CD4-positive, alpha-beta memory T cell (primary cell): ENCODE measurements at regions not wholly inside any gene's neighbourhood (a gene's known extent, or its start where the extent isn't known, plus 50 kb on each side); places are given as distances from the start of the nearest gene placed in this dataset.
A peak's percentile ranks its signal among the peaks of the same experiment; 100 is the strongest.
"Not testable (repeated sequence)": the region's sequence is repeated elsewhere in the genome, so short reads cannot be mapped to it uniquely, and the experiment has no call there.

Experiments used
- CTCF ChIA-PET: fragments of 350-600 bp; sonication (Branson Sonifier 250); formaldehyde crosslinking; loops from one replicate; lab custom pipeline; 2021; ENCODE audit warnings: inconsistent platforms; ENCODE audit not compliant: partially characterized antibody; lab: Charles Lee
- POLR2A ChIA-PET: fragments of 350-600 bp; sonication (Branson Sonifier 250); formaldehyde crosslinking; loops from one replicate; lab custom pipeline; 2021; ENCODE audit not compliant: partially characterized antibody; lab: Charles Lee
- DNase-seq, 5 donors: peaks; one replicate each; pipeline versions ENCODE4 v3.0.0 to v3.0.0-alpha.2; 2020 to 2022; ENCODE audit warnings: mixed read lengths in 1 of 5
- H3K27ac ChIP-seq: one replicate; pipeline ENCODE4 v1.7.0; 2013; ENCODE audit warnings: low read depth, low read length
- H3K27me3 ChIP-seq: 2 replicates; pipeline ENCODE4 v1.7.0; 2013; ENCODE audit warnings: mild to moderate bottlenecking, low read length, moderate library complexity; ENCODE audit not compliant: insufficient read depth
- H3K36me3 ChIP-seq: 2 replicates; pipeline ENCODE4 v1.7.0; 2013; ENCODE audit warnings: mild to moderate bottlenecking, low read length, moderate library complexity; ENCODE audit not compliant: insufficient read depth
- H3K4me1 ChIP-seq: 2 replicates; pipeline ENCODE4 v1.7.0; 2013; ENCODE audit warnings: mild to moderate bottlenecking, low read length, moderate library complexity; ENCODE audit not compliant: insufficient read depth
- H3K4me3 ChIP-seq, 2 donors: one replicate each; pipeline ENCODE4 v1.7.0; 2013; ENCODE audit warnings: low read length in 2 of 2, mild to moderate bottlenecking in 1 of 2
- H3K9me3 ChIP-seq, 2 donors: one replicate each; pipeline ENCODE4 v1.7.0; 2013; ENCODE audit warnings: low read length in 2 of 2, control low read depth in 1 of 2; ENCODE audit not compliant: control insufficient read depth in 1 of 2
- H3K27ac Mint-ChIP-seq, 7 donors: one replicate each; pipeline ENCODE4 v1.8.0; 2020 to 2021; ENCODE audit warnings: mixed read lengths in 7 of 7, mild to moderate bottlenecking in 6 of 7, inconsistent platforms in 3 of 7, moderate library complexity in 3 of 7
- H3K27me3 Mint-ChIP-seq, 2 donors: one replicate each; pipeline ENCODE4 v1.8.0; 2020 to 2021; ENCODE audit warnings: mixed read lengths in 2 of 2
- H3K36me3 Mint-ChIP-seq, 2 donors: one replicate each; pipeline ENCODE4 v1.8.0; 2020 to 2021; ENCODE audit warnings: mixed read lengths in 2 of 2, inconsistent platforms in 1 of 2, mild to moderate bottlenecking in 1 of 2
- H3K4me1 Mint-ChIP-seq, 4 donors: one replicate each; pipeline ENCODE4 v1.8.0; 2020 to 2021; ENCODE audit warnings: mixed read lengths in 4 of 4, mild to moderate bottlenecking in 1 of 4
- H3K4me3 Mint-ChIP-seq, 8 donors: one replicate each; pipeline ENCODE4 v1.8.0; 2020 to 2021; ENCODE audit warnings: mixed read lengths in 8 of 8, mild to moderate bottlenecking in 7 of 8, moderate library complexity in 6 of 8, inconsistent platforms in 3 of 8
- H3K9me3 Mint-ChIP-seq, 8 donors: one replicate each; pipeline ENCODE4 v1.8.0; 2020 to 2021; ENCODE audit warnings: mixed read lengths in 8 of 8, mild to moderate bottlenecking in 5 of 8, inconsistent platforms in 3 of 8, moderate library complexity in 1 of 8
- intact Hi-C: fragments of 100-400 bp; cut with micrococcal nuclease; formaldehyde crosslinking; loops from one replicate; pipeline ENCODE4 v1.15.1; 2023

GRCh38 chr14:99995700-99996356 is 69.4 kb upstream of the EVL start:
- Mint-ChIP-seq H3K9me3 (no peaks in the 10 kb centered on the region), H3K36me3 (no peaks in the 10 kb centered on the region), H3K27me3 (peaks cover 1 to 4% of the 10 kb centered on the region in 2 donors), H3K4me3 (no peak overlapping the region), H3K27ac (no peak overlapping the region), H3K4me1 (peaks cover 0 to 8% (median 3%) of the 10 kb centered on the region in 4 donors)
- POLR2A ChIA-PET: no interaction called here
- no peaks in the 10 kb centered on the region for H3K4me1 ChIP-seq
- H3K27ac ChIP-seq: no peak overlapping the region
- no peak overlapping the region for H3K4me3 ChIP-seq
- DNase-seq: peak; percentile 49 to 65 (median 55)
- no peaks in the 10 kb centered on the region for H3K9me3 ChIP-seq
- intact Hi-C loops: no loop called here
- H3K36me3 ChIP-seq: no peaks in the 10 kb centered on the region
- CTCF ChIA-PET: interaction anchor here (1.0 to 1.7 kb wide), 2 partner anchors 10 to 30 kb away, joined by 3 read pairs; no protein-coding TSS in a partner anchor
- H3K27me3 ChIP-seq: no peaks in the 10 kb centered on the region

GRCh38 chr14:99996951-99997571 is 68.2 kb upstream of the EVL start:
- Mint-ChIP-seq H3K4me1 (peaks cover 0 to 8% (median 3%) of the 10 kb centered on the region in 4 donors), H3K36me3 (no peaks in the 10 kb centered on the region), H3K27me3 (peaks cover 1 to 4% of the 10 kb centered on the region in 2 donors), H3K4me3 (no peak overlapping the region), H3K27ac (peak overlapping the region in 1 of 7 donors; percentile 43), H3K9me3 (peaks cover 0 to 4% (median 0%) of the 10 kb centered on the region in 8 donors)
- ChIA-PET POLR2A (no interaction called here), CTCF (interaction anchor here (1.1 to 1.7 kb wide), 3 partner anchors 12 to 21 kb away, joined by 3 read pairs; no protein-coding TSS in a partner anchor)
- no peak for DNase-seq
- H3K27me3 ChIP-seq: no peaks in the 10 kb centered on the region
- H3K4me3 ChIP-seq: no peak overlapping the region
- no peak overlapping the region for H3K27ac ChIP-seq
- H3K9me3 ChIP-seq: no peaks in the 10 kb centered on the region
- no peaks in the 10 kb centered on the region for H3K36me3 ChIP-seq
- H3K4me1 ChIP-seq: no peaks in the 10 kb centered on the region
- intact Hi-C loops: no loop called here

GRCh38 chr14:100000398-100000797 is 64.8 kb upstream of the EVL start:
- POLR2A ChIA-PET, H3K27me3 ChIP-seq, H3K4me3 ChIP-seq, H3K4me1 Mint-ChIP-seq, H3K27ac Mint-ChIP-seq, intact Hi-C loops, CTCF ChIA-PET, H3K4me3 Mint-ChIP-seq, H3K4me1 ChIP-seq, H3K27ac ChIP-seq, H3K36me3 Mint-ChIP-seq, H3K36me3 ChIP-seq, H3K9me3 ChIP-seq, DNase-seq, H3K27me3 Mint-ChIP-seq: not testable (repeated sequence)
- peaks cover 0 to 10% (median 5%) of the 10 kb centered on the region in 8 donors for H3K9me3 Mint-ChIP-seq

- ChIA-PET CTCF (no interaction called here), POLR2A (no interaction called here)
- intact Hi-C loops: no loop called here
- Histone ChIP-seq H3K4me3 (no peak overlapping the region), H3K27ac (no peak overlapping the region), H3K27me3 (no peaks in the 10 kb centered on the region), H3K4me1 (no peaks in the 10 kb centered on the region), H3K9me3 (no peaks in the 10 kb centered on the region), H3K36me3 (no peaks in the 10 kb centered on the region)
- Mint-ChIP-seq H3K36me3 (peaks cover 1 to 7% of the 10 kb centered on the region in 2 donors), H3K27ac (no peak overlapping the region), H3K4me1 (peaks cover 0 to 1% (median 0%) of the 10 kb centered on the region in 4 donors), H3K9me3 (peaks cover 0 to 11% (median 5%) of the 10 kb centered on the region in 8 donors), H3K4me3 (no peak overlapping the region), H3K27me3 (peaks cover 0 to 2% of the 10 kb centered on the region in 2 donors)
- no peak for DNase-seq
Observed at GRCh38 chr14:100004392-100004791, 60.8 kb upstream of the EVL start.

GRCh38 chr14:100007254-100007653 is 58.0 kb upstream of the EVL start:
- Mint-ChIP-seq H3K4me1 (peaks cover 0 to 7% (median 4%) of the 10 kb centered on the region in 4 donors), H3K36me3 (peaks cover 1 to 7% of the 10 kb centered on the region in 2 donors), H3K9me3 (peaks cover 0 to 11% (median 5%) of the 10 kb centered on the region in 8 donors), H3K27ac (peak overlapping the region in 2 of 7 donors; percentile 0 to 77), H3K4me3 (no peak overlapping the region), H3K27me3 (no peaks in the 10 kb centered on the region)
- no peaks in the 10 kb centered on the region for H3K9me3 ChIP-seq
- H3K36me3 ChIP-seq: no peaks in the 10 kb centered on the region
- no peaks in the 10 kb centered on the region for H3K4me1 ChIP-seq
- no peak overlapping the region for H3K27ac ChIP-seq
- intact Hi-C loops: no loop called here
- CTCF ChIA-PET: interaction anchor here (0.6 to 1.2 kb wide), 2 partner anchors 10 to 62 kb away, joined by 3 read pairs; no protein-coding TSS in a partner anchor
- no peaks in the 10 kb centered on the region for H3K27me3 ChIP-seq
- no peak overlapping the region for H3K4me3 ChIP-seq
- DNase-seq: no peak
- POLR2A ChIA-PET: no interaction called here

- H3K9me3 ChIP-seq, H3K27ac ChIP-seq, H3K4me3 ChIP-seq, H3K27me3 Mint-ChIP-seq, CTCF ChIA-PET, H3K27me3 ChIP-seq, H3K36me3 Mint-ChIP-seq, H3K4me3 Mint-ChIP-seq, H3K4me1 ChIP-seq, POLR2A ChIA-PET, H3K9me3 Mint-ChIP-seq, DNase-seq, H3K36me3 ChIP-seq, intact Hi-C loops: not testable (repeated sequence)
- peak overlapping the region in 3 of 7 donors; percentile 5 to 20 (median 16) for H3K27ac Mint-ChIP-seq
- H3K4me1 Mint-ChIP-seq: peaks cover 0 to 14% (median 7%) of the 10 kb centered on the region in 4 donors
Observed at GRCh38 chr14:100009802-100010201, 55.4 kb upstream of the EVL start.

- intact Hi-C loops: no loop called here
- Histone ChIP-seq H3K27ac (no peak overlapping the region), H3K4me1 (no peaks in the 10 kb centered on the region), H3K9me3 (no peaks in the 10 kb centered on the region), H3K27me3 (no peaks in the 10 kb centered on the region), H3K4me3 (no peak overlapping the region), H3K36me3 (no peaks in the 10 kb centered on the region)
- Mint-ChIP-seq H3K27ac (peak overlapping the region in 1 of 7 donors; percentile 25), H3K36me3 (no peaks in the 10 kb centered on the region), H3K4me1 (peaks cover 0 to 14% (median 7%) of the 10 kb centered on the region in 4 donors), H3K27me3 (no peaks in the 10 kb centered on the region), H3K4me3 (no peak overlapping the region), H3K9me3 (no peaks in the 10 kb centered on the region)
- ChIA-PET POLR2A (no interaction called here), CTCF (no interaction called here)
- DNase-seq: no peak
Observed at GRCh38 chr14:100010679-100011078, 54.5 kb upstream of the EVL start.
